Adrenal gland (tissue), 9 donors: ENCODE measurements at regions not wholly inside any gene's neighbourhood (a gene's known extent, or its start where the extent isn't known, plus 50 kb on each side); places are given as distances from the start of the nearest gene placed in this dataset.
"Not testable (repeated sequence)": the region's sequence is repeated elsewhere in the genome, so short reads cannot be mapped to it uniquely, and the experiment has no call there.

Experiments
- DNase-seq, 7 donors: peaks; one replicate each; pipeline ENCODE4 v3.0.0-alpha.2; 2019 to 2020
- H3K27ac ChIP-seq, 5 donors: fragments of 200-600 bp; sonication (generic) in 4 of 5; 1 replicate in 3 of 5; 2 replicates in 2 of 5; pipeline versions ENCODE4 v1.5.1 to v1.8.0; 2016 to 2020; ENCODE audit warnings: mild to moderate bottlenecking in 1 of 5
- H3K27me3 ChIP-seq: fragments of 200-600 bp; 2 replicates; pipeline ENCODE4 v1.8.0; 2021
- H3K36me3 ChIP-seq, 2 donors: fragments of 200-600 bp; replicated peaks in 1 of 2; 1 replicate in 1 of 2; 2 replicates in 1 of 2; pipeline versions ENCODE4 v1.5.1 to v1.8.0; 2018 to 2022
- H3K4me1 ChIP-seq, 2 donors: fragments of 200-600 bp; replicated peaks in 1 of 2; 1 replicate in 1 of 2; 2 replicates in 1 of 2; pipeline versions ENCODE4 v1.5.1 to v1.8.0; 2018 to 2021
- H3K4me3 ChIP-seq, 4 donors: fragments of 200-600 bp; sonication (generic) in 3 of 4; one replicate each; pipeline ENCODE4 v1.5.1; 2016 to 2018
- H3K9me3 ChIP-seq, 3 donors: fragments of 200-600 bp; sonication (generic) in 1 of 3; replicated peaks in 1 of 3; 1 replicate in 2 of 3; 2 replicates in 1 of 3; pipeline versions ENCODE4 v1.5.1 to v1.8.0; 2016 to 2021
- CTCF ChIP-seq, 6 experiments: fragments of 450-650 bp in 4 of 6; fragments of 200-600 bp in 2 of 6; sonication (generic) in 1 of 6; IDR thresholded peaks; 1 replicate in 5 of 6; 2 replicates in 1 of 6; pipeline versions ENCODE4 v1.5.1 to v1.8.0; 2016 to 2021; ENCODE audit warnings: antibody characterized with exemption in 6 of 6, mild to moderate bottlenecking in 2 of 6, moderate library complexity in 1 of 6
- POLR2A ChIP-seq, 2 donors: fragments of 450-650 bp; IDR thresholded peaks; one replicate each; pipeline ENCODE4 v1.6.1; 2017; ENCODE audit warnings: antibody characterized with exemption in 2 of 2, mild to moderate bottlenecking in 2 of 2, moderate library complexity in 1 of 2
- WGBS, 4 donors: extraction: QIAGEN DNeasy Blood & Tissue Kit in 2 of 4; methylation state at CpG; one replicate each; pipeline versions ENCODE4 v1.1.5 to v1.1.7; 2013 to 2017; 5-methylcytosine and 5-hydroxymethylcytosine counted together
- intact Hi-C, 2 donors: fragments of 100-400 bp; cut with DNase I; formaldehyde crosslinking; loops; one replicate each; pipeline versions ENCODE4 v1.14.1 to v1.15.0; 2022 to 2023
- donor health status: healthy with polysubstance abuse.
- donor health status: Bipolar disorder and iron deficiency.
- donor health status: DM: yes; HTN: yes; CAD: no.
- donor health status: DM: no; HTN: no; CAD: no.
- donor health status: DM: no; HTN: no; CAD: no.

DNA sequence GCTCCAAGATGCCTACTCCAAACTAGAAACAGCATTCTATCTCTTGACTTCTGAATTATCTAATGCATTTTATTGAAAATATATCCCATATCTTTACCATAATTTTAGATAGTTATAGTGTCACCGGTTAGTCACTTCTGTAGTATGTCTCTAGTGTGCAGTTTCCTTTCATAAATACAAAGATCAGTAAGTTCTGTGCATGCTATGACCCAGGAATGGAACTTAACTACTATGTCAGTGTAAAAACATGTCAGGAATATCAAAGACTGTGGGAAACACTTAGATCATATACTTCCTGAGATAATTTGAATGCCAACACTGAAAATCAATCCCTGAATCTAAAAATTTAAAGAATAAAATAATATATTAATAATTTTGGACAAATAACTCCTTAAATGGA lies 237.6 kb downstream of the ATXN7L3B start:
- Histone ChIP-seq H3K36me3 (no peaks in the 10 kb centered on the region), H3K27ac (no peak overlapping the region), H3K27me3 (no peaks in the 10 kb centered on the region), H3K4me1 (no peaks in the 10 kb centered on the region), H3K4me3 (no peak overlapping the region), H3K9me3 (no peaks in the 10 kb centered on the region)
- intact Hi-C loops: no loop called here
- no peak for DNase-seq
- 86 to 96% (median 91%) methylated on average over 1 of the region's 1 CpG for WGBS, 4 donors
- TF ChIP-seq CTCF (IDR thresholded peaks at IDR 0.05) (no peak), POLR2A (IDR thresholded peaks at IDR 0.05) (no peak)

- Histone ChIP-seq H3K9me3 (no peaks in the 10 kb centered on the region), H3K36me3 (no peaks in the 10 kb centered on the region), H3K27ac (no peak overlapping the region), H3K4me3 (no peak overlapping the region), H3K4me1 (no peaks in the 10 kb centered on the region), H3K27me3 (no peaks in the 10 kb centered on the region)
- TF ChIP-seq POLR2A (IDR thresholded peaks at IDR 0.05) (no peak), CTCF (IDR thresholded peaks at IDR 0.05) (no peak)
- intact Hi-C loops: no loop called here
- 88 to 94% (median 90%) methylated on average over 7 of the region's 7 CpGs for WGBS, 4 donors
- no peak for DNase-seq
Observed at GRCh38 chr12:74776378-74776777, 238.7 kb downstream of the ATXN7L3B start.

- TF ChIP-seq POLR2A (IDR thresholded peaks at IDR 0.05): no peak
- no peak for TF ChIP-seq CTCF (IDR thresholded peaks at IDR 0.05)
- H3K27ac ChIP-seq: no peak overlapping the region
- WGBS, 4 donors: 67 to 76% (median 70%) methylated on average over 2 of the region's 2 CpGs
- no peaks in the 10 kb centered on the region for H3K4me1 ChIP-seq
- intact Hi-C loops: no loop called here
- H3K27me3 ChIP-seq: no peaks in the 10 kb centered on the region
- DNase-seq: no peak
- no peaks in the 10 kb centered on the region for H3K36me3 ChIP-seq
- no peak overlapping the region for H3K4me3 ChIP-seq
- H3K9me3 ChIP-seq: no peaks in the 10 kb centered on the region
Observed at GRCh38 chr12:74780182-74780849, 242.7 kb downstream of the ATXN7L3B start.

DNA sequence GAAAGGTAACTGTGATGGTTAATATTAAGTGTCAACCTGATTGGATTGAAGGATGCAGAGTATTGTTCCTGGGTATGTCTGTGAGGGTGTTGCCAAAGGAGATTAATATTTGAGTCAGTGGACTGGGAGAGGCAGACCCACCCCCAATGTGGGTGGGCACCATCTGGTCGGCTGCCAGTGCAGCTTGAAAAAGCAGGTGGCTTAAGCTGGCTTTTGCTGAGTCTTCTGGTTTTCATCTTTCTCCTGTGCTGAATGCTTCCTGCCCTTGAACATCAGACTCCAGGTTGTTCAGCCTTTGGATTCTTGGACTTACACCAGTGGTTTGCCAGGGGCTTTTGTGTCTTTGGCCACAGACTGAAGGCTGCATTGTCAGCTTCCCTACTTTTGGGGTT lies 243.2 kb downstream of the ATXN7L3B start:
- H3K9me3 ChIP-seq, intact Hi-C loops, H3K27me3 ChIP-seq, DNase-seq, H3K4me1 ChIP-seq, H3K4me3 ChIP-seq, H3K27ac ChIP-seq, H3K36me3 ChIP-seq: not testable (repeated sequence)
- 30 to 50% (median 40%) methylated on average over 1 of the region's 1 CpG for WGBS, 4 donors

DNA sequence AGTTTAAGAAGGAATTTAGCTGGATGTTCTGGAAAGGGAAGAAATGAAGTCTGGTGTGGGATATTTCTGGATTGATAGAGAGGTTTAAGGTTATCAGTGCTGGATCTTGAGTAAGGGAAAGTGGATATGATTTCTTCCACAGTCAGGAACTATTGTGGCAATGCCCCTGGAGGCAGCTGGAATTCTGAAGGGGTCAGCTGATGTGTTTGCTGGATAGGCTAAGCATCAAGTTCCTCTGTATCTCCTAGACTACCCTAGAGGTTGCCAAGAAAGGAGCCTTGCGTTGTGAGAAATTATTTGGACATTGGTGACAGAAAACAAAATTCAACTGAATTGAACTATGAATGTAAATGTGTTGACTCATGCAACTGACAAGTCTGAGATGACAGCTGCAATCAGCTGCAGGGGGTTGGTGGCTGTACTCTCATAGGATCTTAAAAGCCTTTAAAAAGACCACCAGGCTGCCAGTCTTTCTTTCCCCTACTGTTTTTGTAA lies 244.4 kb downstream of the ATXN7L3B start:
- intact Hi-C loops: no loop called here

More for the DNA sequence above, 244.4 kb downstream of the ATXN7L3B start:
- WGBS, 4 donors: 73 to 80% (median 76%) methylated on average over 1 of the region's 1 CpG
- H3K27ac ChIP-seq: no peak overlapping the region
- H3K4me3 ChIP-seq: no peak overlapping the region
- H3K9me3 ChIP-seq: no peaks in the 10 kb centered on the region
- no peaks in the 10 kb centered on the region for H3K27me3 ChIP-seq
- no peak for TF ChIP-seq POLR2A (IDR thresholded peaks at IDR 0.05)
- no peak for TF ChIP-seq CTCF (IDR thresholded peaks at IDR 0.05)
- no peaks in the 10 kb centered on the region for H3K4me1 ChIP-seq
- H3K36me3 ChIP-seq: no peaks in the 10 kb centered on the region
- DNase-seq: no peak
